ENCODE measurements at regions not wholly inside any gene's neighbourhood (a gene's known extent, or its start where the extent isn't known, plus 50 kb on each side); places are given as distances from the start of the nearest gene placed in this dataset.

DNA sequence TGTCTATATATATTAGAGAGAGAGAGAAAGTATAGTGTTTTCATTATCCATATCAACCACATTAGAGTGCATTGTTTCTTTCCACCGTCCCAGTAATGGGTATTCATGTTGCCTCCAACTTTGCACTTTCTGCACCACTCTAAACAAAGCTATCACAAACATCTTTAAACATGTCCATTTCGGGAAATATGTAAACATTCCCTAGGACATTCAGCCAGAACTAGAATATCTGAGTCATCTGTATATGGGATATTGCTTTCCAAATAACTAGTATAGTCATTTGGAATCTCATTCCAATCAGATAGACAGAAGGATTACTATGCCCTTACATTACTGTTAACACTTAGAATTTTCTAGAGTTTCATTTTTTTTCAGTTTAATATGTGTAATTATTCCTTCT lies 914.9 kb upstream of the EPHA6 start:
- no peak for TF ChIP-seq EZH2 (IDR thresholded peaks at IDR 0.05; ENCODE audit: borderline replicate concordance, low read depth, low read length, severe bottlenecking)
- TF ChIP-seq, protein P1, sequence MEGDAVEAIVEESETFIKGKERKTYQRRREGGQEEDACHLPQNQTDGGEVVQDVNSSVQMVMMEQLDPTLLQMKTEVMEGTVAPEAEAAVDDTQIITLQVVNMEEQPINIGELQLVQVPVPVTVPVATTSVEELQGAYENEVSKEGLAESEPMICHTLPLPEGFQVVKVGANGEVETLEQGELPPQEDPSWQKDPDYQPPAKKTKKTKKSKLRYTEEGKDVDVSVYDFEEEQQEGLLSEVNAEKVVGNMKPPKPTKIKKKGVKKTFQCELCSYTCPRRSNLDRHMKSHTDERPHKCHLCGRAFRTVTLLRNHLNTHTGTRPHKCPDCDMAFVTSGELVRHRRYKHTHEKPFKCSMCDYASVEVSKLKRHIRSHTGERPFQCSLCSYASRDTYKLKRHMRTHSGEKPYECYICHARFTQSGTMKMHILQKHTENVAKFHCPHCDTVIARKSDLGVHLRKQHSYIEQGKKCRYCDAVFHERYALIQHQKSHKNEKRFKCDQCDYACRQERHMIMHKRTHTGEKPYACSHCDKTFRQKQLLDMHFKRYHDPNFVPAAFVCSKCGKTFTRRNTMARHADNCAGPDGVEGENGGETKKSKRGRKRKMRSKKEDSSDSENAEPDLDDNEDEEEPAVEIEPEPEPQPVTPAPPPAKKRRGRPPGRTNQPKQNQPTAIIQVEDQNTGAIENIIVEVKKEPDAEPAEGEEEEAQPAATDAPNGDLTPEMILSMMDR (IDR thresholded peaks at IDR 0.05; ENCODE audit: borderline replicate concordance, extremely low read depth, low read length, poor library complexity, severe bottlenecking), result no peak

Data from DND-41 (cell line).